AG09319 (cell line): ENCODE measurements at regions not wholly inside any gene's neighbourhood (a gene's known extent, or its start where the extent isn't known, plus 50 kb on each side); places are given as distances from the start of the nearest gene placed in this dataset.
"Not testable (repeated sequence)": the region's sequence is repeated elsewhere in the genome, so short reads cannot be mapped to it uniquely, and the experiment has no call there.

Source experiments
- DNase-seq: peaks from one replicate; pipeline ENCODE4 v3.0.0-alpha.2; 2010; ENCODE audit warnings: low read depth; ENCODE audit errors: extremely low read depth
- TF ChIP-seq, protein P1 (sequence below): IDR thresholded peaks from 2 replicates; pipeline ENCODE4 v1.5.1; 2011; ENCODE audit warnings: low read depth, mild to moderate bottlenecking, inconsistent platforms, low read length, moderate library complexity

DNA sequence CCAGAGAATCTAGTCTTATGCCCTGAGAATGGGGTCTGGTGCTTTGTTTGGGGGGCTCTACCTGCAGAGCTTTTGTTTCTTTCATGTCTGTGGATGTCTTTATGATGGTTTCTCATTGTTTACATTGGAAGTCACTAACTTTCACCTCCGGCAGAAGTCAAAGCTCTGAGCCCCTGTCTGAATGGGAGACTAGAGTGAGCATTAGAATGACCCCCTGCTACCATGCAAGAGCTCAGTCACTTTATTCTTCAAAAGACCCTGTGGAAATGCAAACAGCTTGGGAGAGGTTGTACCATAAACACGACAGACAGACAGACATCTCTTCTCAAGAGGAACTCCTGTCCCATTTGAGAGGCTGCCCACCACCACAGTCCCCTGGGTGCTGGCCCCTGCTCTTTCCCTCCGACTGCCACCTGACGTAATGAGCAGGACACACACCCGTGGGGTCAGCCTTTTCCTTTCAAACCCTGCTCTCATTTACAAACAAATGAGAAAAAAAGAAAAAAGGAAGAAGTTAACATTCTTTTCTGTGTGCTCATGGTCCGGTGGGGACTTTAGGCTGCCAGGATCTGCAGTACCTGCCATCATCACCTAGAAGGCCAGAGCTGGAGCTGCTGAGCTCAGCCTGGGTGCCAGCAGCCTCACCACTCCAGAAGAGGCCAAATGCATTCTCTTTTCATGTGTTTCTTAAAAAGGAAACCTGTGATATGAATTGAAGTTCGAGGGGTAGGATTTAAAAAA, 91.6 kb downstream of the FZD1 start:
- no peak for DNase-seq
- TF ChIP-seq, protein P1, sequence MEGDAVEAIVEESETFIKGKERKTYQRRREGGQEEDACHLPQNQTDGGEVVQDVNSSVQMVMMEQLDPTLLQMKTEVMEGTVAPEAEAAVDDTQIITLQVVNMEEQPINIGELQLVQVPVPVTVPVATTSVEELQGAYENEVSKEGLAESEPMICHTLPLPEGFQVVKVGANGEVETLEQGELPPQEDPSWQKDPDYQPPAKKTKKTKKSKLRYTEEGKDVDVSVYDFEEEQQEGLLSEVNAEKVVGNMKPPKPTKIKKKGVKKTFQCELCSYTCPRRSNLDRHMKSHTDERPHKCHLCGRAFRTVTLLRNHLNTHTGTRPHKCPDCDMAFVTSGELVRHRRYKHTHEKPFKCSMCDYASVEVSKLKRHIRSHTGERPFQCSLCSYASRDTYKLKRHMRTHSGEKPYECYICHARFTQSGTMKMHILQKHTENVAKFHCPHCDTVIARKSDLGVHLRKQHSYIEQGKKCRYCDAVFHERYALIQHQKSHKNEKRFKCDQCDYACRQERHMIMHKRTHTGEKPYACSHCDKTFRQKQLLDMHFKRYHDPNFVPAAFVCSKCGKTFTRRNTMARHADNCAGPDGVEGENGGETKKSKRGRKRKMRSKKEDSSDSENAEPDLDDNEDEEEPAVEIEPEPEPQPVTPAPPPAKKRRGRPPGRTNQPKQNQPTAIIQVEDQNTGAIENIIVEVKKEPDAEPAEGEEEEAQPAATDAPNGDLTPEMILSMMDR, result no peak

DNA sequence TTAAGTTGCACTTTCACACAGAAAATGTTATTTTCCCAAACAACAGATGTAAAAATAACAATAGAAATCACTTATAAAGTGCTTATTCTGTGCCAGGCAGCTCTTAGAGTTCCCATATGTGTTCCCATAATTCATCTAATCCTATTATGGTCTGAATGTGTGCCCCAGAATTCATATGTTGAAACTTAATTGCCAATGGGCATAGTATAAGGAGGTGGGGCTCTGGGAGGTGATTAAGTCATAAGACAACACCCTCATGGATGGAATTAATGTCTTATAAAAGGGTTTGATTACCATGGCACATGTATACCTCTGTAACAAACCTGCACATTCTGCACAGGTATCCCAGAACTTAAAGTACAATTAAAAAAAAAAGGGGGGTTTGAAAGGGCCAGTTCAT, 92.7 kb downstream of the FZD1 start:
- TF ChIP-seq, protein P1, result no peak
- no peak for DNase-seq

DNA sequence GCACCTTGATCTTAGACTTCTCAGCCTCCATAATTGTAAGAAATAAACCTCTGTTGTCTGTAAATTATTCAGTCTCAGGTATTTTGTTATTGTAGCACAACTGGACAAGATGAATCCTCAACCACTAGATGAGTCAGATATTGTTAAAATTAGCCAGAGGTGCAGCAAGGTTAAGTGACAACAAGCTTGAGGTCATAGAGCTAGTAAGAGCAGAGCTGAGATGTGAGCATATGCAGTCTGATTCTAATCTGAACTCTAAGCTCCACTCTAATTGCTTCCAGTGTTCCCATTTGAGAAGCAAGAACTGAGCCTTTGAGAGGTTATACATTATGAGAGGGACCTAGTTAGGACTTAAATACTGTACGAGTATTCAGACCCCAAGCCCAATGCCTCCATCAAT, 93.1 kb downstream of the FZD1 start:
- TF ChIP-seq, protein P1, result no peak
- DNase-seq, result no peak

DNA sequence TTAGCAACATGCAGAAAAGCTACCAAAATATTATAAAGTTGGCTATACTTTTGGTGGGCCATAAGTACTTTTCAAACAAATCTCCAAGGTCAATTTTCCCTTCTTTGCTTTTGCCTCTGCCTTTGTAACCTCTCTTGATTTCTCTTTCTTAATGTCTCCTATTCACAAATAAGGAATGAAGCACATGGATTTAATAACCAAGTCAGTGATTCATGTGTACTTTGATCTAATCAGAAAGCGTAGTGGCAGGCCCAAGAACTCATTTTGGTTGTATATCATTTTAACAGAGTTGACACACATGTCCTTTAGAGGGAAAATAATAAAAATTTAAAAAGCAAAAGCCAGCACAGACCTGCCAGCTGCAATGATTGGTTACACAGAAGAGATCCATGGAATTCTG, 93.7 kb downstream of the FZD1 start:
- DNase-seq, result peak; percentile 11
- TF ChIP-seq, protein P1, result no peak

DNA sequence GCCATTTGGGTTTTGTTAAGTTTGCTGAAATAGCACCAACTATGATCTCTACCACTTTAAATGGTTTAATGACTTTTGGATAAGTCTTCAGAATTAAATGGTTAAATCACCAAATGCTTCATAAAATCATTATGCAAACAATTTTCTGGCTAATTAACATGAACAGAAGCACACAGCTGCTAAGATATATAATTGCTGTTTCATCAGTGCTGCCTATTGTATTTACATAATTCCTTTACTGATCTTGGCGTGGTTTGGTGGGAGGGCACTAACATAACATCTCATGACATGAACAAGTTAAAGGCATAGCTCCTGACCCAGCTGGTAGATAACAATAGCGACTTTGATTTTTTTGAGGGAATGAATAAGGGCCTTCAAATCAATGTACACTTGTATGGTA, 94.1 kb downstream of the FZD1 start:
- no peak for DNase-seq
- TF ChIP-seq, protein P1, result no peak

DNA sequence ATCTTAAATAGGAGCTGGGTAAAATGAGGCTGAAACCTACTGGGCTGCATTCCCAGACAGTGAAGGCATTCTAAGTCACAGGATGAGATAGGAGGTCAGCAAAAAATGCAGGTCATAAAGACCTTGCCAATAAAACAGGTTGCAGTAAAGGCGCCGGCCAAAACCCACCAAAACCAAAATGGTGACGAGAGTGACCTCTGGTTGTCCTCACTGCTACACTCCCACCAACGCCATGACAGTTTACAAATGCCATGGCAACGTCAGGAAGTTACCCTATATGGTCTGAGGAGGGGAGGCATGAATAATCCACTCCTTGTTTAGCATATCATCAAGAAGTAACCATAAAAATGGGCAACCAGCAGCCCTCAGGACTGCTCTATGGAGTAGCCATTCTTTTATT, 100.9 kb downstream of the FZD1 start:
- not testable (repeated sequence) for DNase-seq

DNA sequence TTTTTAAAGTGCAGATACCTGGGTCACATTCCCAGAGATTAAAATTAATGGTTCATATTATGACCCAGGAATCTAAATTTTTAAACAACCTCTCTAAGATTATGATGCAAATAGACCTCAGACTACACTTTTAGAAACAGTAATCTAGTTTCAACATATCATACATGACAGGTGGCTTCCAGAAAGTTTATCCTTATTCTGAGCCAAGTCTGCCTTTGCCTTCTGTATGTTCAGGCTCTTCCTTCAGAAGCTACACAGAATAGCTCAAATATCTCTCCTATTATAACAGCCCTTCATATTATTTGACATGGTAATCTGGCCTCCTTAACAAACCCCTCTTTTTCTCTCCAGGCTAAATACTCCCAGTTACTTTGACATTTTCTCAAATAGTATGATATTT, 101.9 kb downstream of the FZD1 start:
- DNase-seq, result no peak
- TF ChIP-seq, protein P1, result no peak
